ENCODE measurements at regions not wholly inside any gene's neighbourhood (a gene's known extent, or its start where the extent isn't known, plus 50 kb on each side); places are given as distances from the start of the nearest gene placed in this dataset.

- Histone ChIP-seq H3K4me1 (ENCODE audit: control insufficient read depth, insufficient read depth, low read length) (no peaks in the 10 kb centered on the region), H3K4me2 (ENCODE audit: control insufficient read depth, insufficient read depth) (no peak overlapping the region), H3K9ac (ENCODE audit: control insufficient read depth, insufficient read depth, low read length) (no peak overlapping the region), H4K20me1 (ENCODE audit: control insufficient read depth, insufficient read depth) (no peaks in the 10 kb centered on the region), H2AFZ (ENCODE audit: control insufficient read depth, low read depth, low read length) (no peak overlapping the region), H3K27me3 (replicated peaks in 1 of 2; ENCODE audit: control insufficient read depth in 2 of 2, insufficient read depth in 2 of 2, low read length in 1 of 2) (no peaks in the 10 kb centered on the region), H3K4me3 (no peak overlapping the region), H3K79me2 (ENCODE audit: control insufficient read depth, insufficient read depth, low read length) (no peaks in the 10 kb centered on the region), H3K36me3 (ENCODE audit: control insufficient read depth in 2 of 2, insufficient read depth in 2 of 2, low read length in 1 of 2) (no peaks in the 10 kb centered on the region), H3K9me3 (replicated peaks; ENCODE audit: control insufficient read depth, insufficient read depth, low read length) (no peaks in the 10 kb centered on the region), H3K27ac (ENCODE audit: control insufficient read depth, insufficient read depth) (no peak overlapping the region)
- DNase-seq (ENCODE audit: low read depth, low spot score): no peak
- ATAC-seq: no peak
- POLR2A ChIA-PET: no interaction called here
- RAD21 ChIA-PET (ENCODE audit: unreplicated experiment): no interaction called here
- TF ChIP-seq RBBP5 (conservative IDR thresholded peaks at IDR 0.05) (no peak), CHD2 (IDR thresholded peaks at IDR 0.05; ENCODE audit: borderline replicate concordance, low read depth, low read length) (no peak), IRF4 (IDR thresholded peaks at IDR 0.05; ENCODE audit: low read depth, low read length) (no peak), POLR2AphosphoS2 (IDR thresholded peaks at IDR 0.05; ENCODE audit: low read depth, low read length) (no peak), SREBF1 (IDR thresholded peaks at IDR 0.05; ENCODE audit: low read length) (no peak), RFX5 (IDR thresholded peaks at IDR 0.05; ENCODE audit: low read depth, low read length) (no peak), BCL11A (IDR thresholded peaks at IDR 0.05; ENCODE audit: low read depth, low read length) (no peak), MAX (IDR thresholded peaks at IDR 0.05; ENCODE audit: low read depth, low read length) (no peak), PML (IDR thresholded peaks at IDR 0.05; ENCODE audit: low read length) (no peak), NFYA (IDR thresholded peaks at IDR 0.05; ENCODE audit: borderline replicate concordance, low read depth, low read length) (no peak), RELA (IDR thresholded peaks at IDR 0.05; ENCODE audit: borderline replicate concordance, partially characterized antibody) (no peak), ZBTB4 (CRISPR knock-in tag; IDR thresholded peaks at IDR 0.05) (no peak), BCL3 (IDR thresholded peaks at IDR 0.05; ENCODE audit: borderline replicate concordance, insufficient read depth, low read depth, low read length, poor library complexity, severe bottlenecking) (no peak), SMC3 (IDR thresholded peaks at IDR 0.05; ENCODE audit: borderline replicate concordance, low read length) (no peak), BCLAF1 (IDR thresholded peaks at IDR 0.05) (no peak), SRF (IDR thresholded peaks at IDR 0.05; ENCODE audit: low read depth in 2 of 2, low read length in 2 of 2) (no peak), KDM1A (IDR thresholded peaks at IDR 0.05; ENCODE audit: borderline replicate concordance) (no peak), IKZF2 (IDR thresholded peaks at IDR 0.05) (no peak)
- WGBS (ENCODE audit: insufficient coverage, insufficient replicate concordance, low lambda C conversion rate, missing lambda C conversion rate): 33% methylated on average over 3 of the region's 3 CpGs
- no peak for FAIRE-seq
- in situ Hi-C loops (cut with MboI) (no loop called here), intact Hi-C loops (cut with micrococcal nuclease; ENCODE audit: unreplicated experiment) (no loop called here)
- no TSS peak for BruUV-seq (replicated peaks)
- SMC1A ChIA-PET (ENCODE audit: uncharacterized antibody, unreplicated experiment): interaction anchor here (1.1 to 1.7 kb wide), 2 partner anchors 121 to 246 kb away, joined by 3 to 4 read pairs; no protein-coding TSS in a partner anchor
- CTCF ChIA-PET: interaction anchor here (1.5 to 6.8 kb wide), 2 partner anchors 128 to 246 kb away, joined by 3 to 124 read pairs; no protein-coding TSS in a partner anchor
Measured at GRCh38 chr2:126531029-126531428, 124.9 kb upstream of the GYPC start.

All from GM12878 (cell line).